ENCODE measurements at regions not wholly inside any gene's neighbourhood (a gene's known extent, or its start where the extent isn't known, plus 50 kb on each side); places are given as distances from the start of the nearest gene placed in this dataset.

DNA sequence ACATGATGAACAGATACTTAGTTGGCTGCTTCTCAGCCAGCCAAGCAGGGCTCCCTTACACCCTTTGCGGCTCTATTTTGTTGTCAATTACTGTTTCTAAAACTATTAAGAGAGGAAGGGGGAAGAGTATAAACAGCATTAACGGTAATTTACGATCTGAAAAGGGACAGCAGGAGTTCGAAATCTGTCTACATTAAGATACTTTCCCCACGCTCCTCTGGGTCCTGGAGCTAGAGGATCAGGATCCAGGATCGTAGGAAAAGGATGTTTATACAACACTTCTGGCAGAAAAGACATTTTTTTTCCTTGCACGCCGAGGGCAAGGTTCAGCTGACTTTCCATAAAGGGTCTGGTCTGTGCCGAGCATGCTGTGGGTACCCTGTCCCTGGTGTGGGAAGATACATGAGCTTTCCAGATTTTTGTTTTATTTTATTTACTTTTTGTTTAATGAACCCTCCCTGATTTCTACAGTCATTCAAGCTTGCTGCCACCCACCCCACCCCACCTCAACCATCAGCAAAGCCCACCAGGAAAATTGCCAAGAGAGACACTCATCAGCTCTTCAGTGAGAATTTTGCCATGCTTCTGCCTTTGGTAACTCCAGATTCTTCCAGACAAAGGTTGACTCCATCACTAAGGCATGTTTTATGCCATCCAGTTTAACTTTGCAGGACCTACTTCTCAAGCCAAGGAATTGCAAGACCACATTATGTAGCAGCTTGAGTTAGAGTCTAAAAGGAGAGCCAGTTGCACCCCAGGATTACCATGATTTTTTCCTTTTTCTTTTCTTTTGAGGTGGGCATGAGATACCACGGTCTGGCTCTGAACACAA, 188.1 kb downstream of the QDPR start:
- Histone ChIP-seq H3K27ac (ENCODE audit: insufficient read depth in 1 of 2, low read depth in 1 of 2, low read length in 2 of 2, poor library complexity in 1 of 2, severe bottlenecking in 2 of 2) (no peak overlapping the region), H3K4me3 (ENCODE audit: control insufficient read depth in 1 of 7, extremely low read depth in 1 of 7, insufficient read depth in 4 of 7, low read depth in 2 of 7, low read length in 6 of 7) (peak overlapping the region in 1 of 7 experiments; percentile 14), H3K4me1 (ENCODE audit: control extremely low read depth in 1 of 4, control insufficient read depth in 4 of 4, insufficient read depth in 4 of 4, low read length in 3 of 4) (peaks cover 4 to 16% (median 7%) of the 10 kb centered on the region in 4 experiments), H3K36me3 (ENCODE audit: control insufficient read depth in 4 of 4, insufficient read depth in 4 of 4, low read length in 3 of 4) (no peaks in the 10 kb centered on the region), H3K9me3 (ENCODE audit: control extremely low read depth in 1 of 5, control insufficient read depth in 4 of 5, insufficient read depth in 2 of 5, low read depth in 1 of 5, low read length in 4 of 5) (no peaks in the 10 kb centered on the region), H3K27me3 (replicated peaks in 2 of 5; ENCODE audit: control insufficient read depth in 4 of 5, insufficient read depth in 5 of 5, low read length in 4 of 5) (peaks cover 0 to 6% (median 0%) of the 10 kb centered on the region in 5 experiments)
- no peak for DNase-seq
- 82% methylated on average over 6 of the region's 10 CpGs for WGBS (ENCODE audit: insufficient coverage)
- ChIA-PET CTCF (interaction anchor here (0.8 to 2.1 kb wide), 8 partner anchors 9 to 978 kb away, joined by 3 to 6 read pairs (median 3); no protein-coding TSS in a partner anchor), POLR2A (no interaction called here)

- H3K27me3 ChIP-seq (replicated peaks in 2 of 5; ENCODE audit: control insufficient read depth in 4 of 5, insufficient read depth in 5 of 5, low read length in 4 of 5) = peaks cover 0 to 6% (median 0%) of the 10 kb centered on the region in 5 experiments
- ChIA-PET CTCF (interaction anchor here (0.7 to 1.9 kb wide), 2 partner anchors 12 to 15 kb away, joined by 3 to 6 read pairs; no protein-coding TSS in a partner anchor), POLR2A (no interaction called here)
- no peak overlapping the region for H3K27ac ChIP-seq (ENCODE audit: insufficient read depth in 1 of 2, low read depth in 1 of 2, low read length in 2 of 2, poor library complexity in 1 of 2, severe bottlenecking in 2 of 2)
- DNase-seq = no peak
- H3K4me1 ChIP-seq (ENCODE audit: control extremely low read depth in 1 of 4, control insufficient read depth in 4 of 4, insufficient read depth in 4 of 4, low read length in 3 of 4) = peaks cover 0 to 6% (median 0%) of the 10 kb centered on the region in 4 experiments
- no peaks in the 10 kb centered on the region for H3K9me3 ChIP-seq (ENCODE audit: control extremely low read depth in 1 of 5, control insufficient read depth in 4 of 5, insufficient read depth in 2 of 5, low read depth in 1 of 5, low read length in 4 of 5)
- H3K36me3 ChIP-seq (ENCODE audit: control insufficient read depth in 4 of 4, insufficient read depth in 4 of 4, low read length in 3 of 4) = no peaks in the 10 kb centered on the region
- H3K4me3 ChIP-seq (ENCODE audit: control insufficient read depth in 1 of 7, extremely low read depth in 1 of 7, insufficient read depth in 4 of 7, low read depth in 2 of 7, low read length in 6 of 7) = no peak overlapping the region
Measured at GRCh38 chr4:17322514-17322913, 189.4 kb downstream of the QDPR start.

DNA sequence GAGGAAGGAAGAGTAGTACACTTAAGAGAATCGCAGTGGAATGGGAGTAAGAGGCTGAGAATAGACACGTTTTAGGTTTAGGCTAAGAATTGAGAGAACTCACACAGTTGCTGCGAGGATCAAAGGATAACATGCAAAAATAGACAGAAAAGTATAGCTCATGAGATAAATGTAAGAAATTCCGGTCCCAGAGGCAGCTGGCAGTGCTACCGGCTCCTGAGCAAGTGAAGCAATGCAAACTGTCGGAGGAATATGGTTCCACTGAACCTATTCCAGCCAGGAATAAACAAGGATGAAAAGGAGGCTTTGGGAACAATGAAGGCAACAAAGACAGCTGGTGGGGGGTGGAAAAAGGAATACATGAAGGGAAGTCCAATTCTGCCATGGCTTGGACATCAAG, 191.8 kb downstream of the QDPR start:
- H3K36me3 ChIP-seq (ENCODE audit: control insufficient read depth in 4 of 4, insufficient read depth in 4 of 4, low read length in 3 of 4) = no peaks in the 10 kb centered on the region
- WGBS (ENCODE audit: insufficient coverage) = 77% methylated on average over 5 of the region's 6 CpGs
- CTCF ChIA-PET = interaction anchor here (0.6 kb wide), 1 partner anchor 126 kb away, joined by 3 read pairs; no protein-coding TSS in a partner anchor
- H3K4me3 ChIP-seq (ENCODE audit: control insufficient read depth in 1 of 7, extremely low read depth in 1 of 7, insufficient read depth in 4 of 7, low read depth in 2 of 7, low read length in 6 of 7) = no peak overlapping the region
- no peaks in the 10 kb centered on the region for H3K9me3 ChIP-seq (ENCODE audit: control extremely low read depth in 1 of 5, control insufficient read depth in 4 of 5, insufficient read depth in 2 of 5, low read depth in 1 of 5, low read length in 4 of 5)
- DNase-seq = no peak
- H3K27me3 ChIP-seq (replicated peaks in 2 of 5; ENCODE audit: control insufficient read depth in 4 of 5, insufficient read depth in 5 of 5, low read length in 4 of 5) = peaks cover 0 to 6% (median 0%) of the 10 kb centered on the region in 5 experiments
- H3K4me1 ChIP-seq (ENCODE audit: control extremely low read depth in 1 of 4, control insufficient read depth in 4 of 4, insufficient read depth in 4 of 4, low read length in 3 of 4) = peaks cover 0 to 6% (median 0%) of the 10 kb centered on the region in 4 experiments
- POLR2A ChIA-PET = no interaction called here
- no peak overlapping the region for H3K27ac ChIP-seq (ENCODE audit: insufficient read depth in 1 of 2, low read depth in 1 of 2, low read length in 2 of 2, poor library complexity in 1 of 2, severe bottlenecking in 2 of 2)

GRCh38 chr4:17317526-17317925, 194.4 kb downstream of the QDPR start:
- no peaks in the 10 kb centered on the region for H3K27me3 ChIP-seq (replicated peaks in 2 of 5; ENCODE audit: control insufficient read depth in 4 of 5, insufficient read depth in 5 of 5, low read length in 4 of 5)
- no peak for DNase-seq
- H3K27ac ChIP-seq (ENCODE audit: insufficient read depth in 1 of 2, low read depth in 1 of 2, low read length in 2 of 2, poor library complexity in 1 of 2, severe bottlenecking in 2 of 2) = no peak overlapping the region
- no peaks in the 10 kb centered on the region for H3K9me3 ChIP-seq (ENCODE audit: control extremely low read depth in 1 of 5, control insufficient read depth in 4 of 5, insufficient read depth in 2 of 5, low read depth in 1 of 5, low read length in 4 of 5)
- H3K4me1 ChIP-seq (ENCODE audit: control extremely low read depth in 1 of 4, control insufficient read depth in 4 of 4, insufficient read depth in 4 of 4, low read length in 3 of 4) = no peaks in the 10 kb centered on the region
- H3K4me3 ChIP-seq (ENCODE audit: control insufficient read depth in 1 of 7, extremely low read depth in 1 of 7, insufficient read depth in 4 of 7, low read depth in 2 of 7, low read length in 6 of 7) = no peak overlapping the region
- WGBS (ENCODE audit: insufficient coverage) = 100% methylated on average over 2 of the region's 5 CpGs
- POLR2A ChIA-PET = no interaction called here
- CTCF ChIA-PET = no interaction called here
- H3K36me3 ChIP-seq (ENCODE audit: control insufficient read depth in 4 of 4, insufficient read depth in 4 of 4, low read length in 3 of 4) = no peaks in the 10 kb centered on the region

GRCh38 chr4:17316566-17316965, 195.3 kb downstream of the QDPR start:
- no peaks in the 10 kb centered on the region for H3K9me3 ChIP-seq (ENCODE audit: control extremely low read depth in 1 of 5, control insufficient read depth in 4 of 5, insufficient read depth in 2 of 5, low read depth in 1 of 5, low read length in 4 of 5)
- no peaks in the 10 kb centered on the region for H3K36me3 ChIP-seq (ENCODE audit: control insufficient read depth in 4 of 4, insufficient read depth in 4 of 4, low read length in 3 of 4)
- WGBS (ENCODE audit: insufficient coverage) = no CpG with 5 or more reads among the region's 1 CpG
- no peaks in the 10 kb centered on the region for H3K27me3 ChIP-seq (replicated peaks in 2 of 5; ENCODE audit: control insufficient read depth in 4 of 5, insufficient read depth in 5 of 5, low read length in 4 of 5)
- no peak overlapping the region for H3K4me3 ChIP-seq (ENCODE audit: control insufficient read depth in 1 of 7, extremely low read depth in 1 of 7, insufficient read depth in 4 of 7, low read depth in 2 of 7, low read length in 6 of 7)
- POLR2A ChIA-PET = no interaction called here
- no peak overlapping the region for H3K27ac ChIP-seq (ENCODE audit: insufficient read depth in 1 of 2, low read depth in 1 of 2, low read length in 2 of 2, poor library complexity in 1 of 2, severe bottlenecking in 2 of 2)
- no peak for DNase-seq
- CTCF ChIA-PET = no interaction called here
- no peaks in the 10 kb centered on the region for H3K4me1 ChIP-seq (ENCODE audit: control extremely low read depth in 1 of 4, control insufficient read depth in 4 of 4, insufficient read depth in 4 of 4, low read length in 3 of 4)

DNA sequence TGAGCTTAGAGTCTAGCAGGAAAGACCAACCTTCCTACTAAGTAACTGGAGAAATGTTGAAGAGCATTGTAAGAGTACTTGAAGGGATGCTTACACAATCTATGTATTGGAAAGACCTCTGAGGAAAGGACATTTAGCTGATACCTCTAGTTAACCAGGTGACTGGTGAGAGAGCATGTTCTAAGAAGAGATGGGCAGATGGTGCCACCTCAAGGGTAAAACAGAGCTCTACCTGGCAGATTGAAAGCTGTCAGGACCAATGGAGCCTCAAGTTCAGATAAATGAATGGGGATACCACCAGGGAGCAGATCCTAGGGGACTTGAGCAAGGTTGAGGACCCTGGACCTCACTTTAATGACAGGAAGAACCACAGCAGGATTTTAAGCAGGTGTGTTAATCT, 196.4 kb downstream of the QDPR start:
- Histone ChIP-seq H3K27ac (ENCODE audit: insufficient read depth in 1 of 2, low read depth in 1 of 2, low read length in 2 of 2, poor library complexity in 1 of 2, severe bottlenecking in 2 of 2) (no peak overlapping the region), H3K4me1 (ENCODE audit: control extremely low read depth in 1 of 4, control insufficient read depth in 4 of 4, insufficient read depth in 4 of 4, low read length in 3 of 4) (no peaks in the 10 kb centered on the region), H3K36me3 (ENCODE audit: control insufficient read depth in 4 of 4, insufficient read depth in 4 of 4, low read length in 3 of 4) (no peaks in the 10 kb centered on the region), H3K4me3 (ENCODE audit: control insufficient read depth in 1 of 7, extremely low read depth in 1 of 7, insufficient read depth in 4 of 7, low read depth in 2 of 7, low read length in 6 of 7) (no peak overlapping the region), H3K27me3 (replicated peaks in 2 of 5; ENCODE audit: control insufficient read depth in 4 of 5, insufficient read depth in 5 of 5, low read length in 4 of 5) (no peaks in the 10 kb centered on the region), H3K9me3 (ENCODE audit: control extremely low read depth in 1 of 5, control insufficient read depth in 4 of 5, insufficient read depth in 2 of 5, low read depth in 1 of 5, low read length in 4 of 5) (no peaks in the 10 kb centered on the region)
- no peak for DNase-seq
- POLR2A ChIA-PET = no interaction called here
- CTCF ChIA-PET = interaction anchor here (0.8 kb wide), 1 partner anchor 8 kb away, joined by 3 read pairs; no protein-coding TSS in a partner anchor

GRCh38 chr4:17313194-17313593, 198.7 kb downstream of the QDPR start:
- H3K4me1 ChIP-seq (ENCODE audit: control extremely low read depth in 1 of 4, control insufficient read depth in 4 of 4, insufficient read depth in 4 of 4, low read length in 3 of 4) = no peaks in the 10 kb centered on the region
- no peak for DNase-seq
- H3K36me3 ChIP-seq (ENCODE audit: control insufficient read depth in 4 of 4, insufficient read depth in 4 of 4, low read length in 3 of 4) = no peaks in the 10 kb centered on the region
- no peak overlapping the region for H3K27ac ChIP-seq (ENCODE audit: insufficient read depth in 1 of 2, low read depth in 1 of 2, low read length in 2 of 2, poor library complexity in 1 of 2, severe bottlenecking in 2 of 2)
- no peak overlapping the region for H3K4me3 ChIP-seq (ENCODE audit: control insufficient read depth in 1 of 7, extremely low read depth in 1 of 7, insufficient read depth in 4 of 7, low read depth in 2 of 7, low read length in 6 of 7)
- 100% methylated on average over 2 of the region's 2 CpGs for WGBS (ENCODE audit: insufficient coverage)
- POLR2A ChIA-PET = no interaction called here
- H3K9me3 ChIP-seq (ENCODE audit: control extremely low read depth in 1 of 5, control insufficient read depth in 4 of 5, insufficient read depth in 2 of 5, low read depth in 1 of 5, low read length in 4 of 5) = no peaks in the 10 kb centered on the region
- CTCF ChIA-PET = interaction anchor here (1.6 kb wide), 1 partner anchor 12 kb away, joined by 5 read pairs; no protein-coding TSS in a partner anchor
- H3K27me3 ChIP-seq (replicated peaks in 2 of 5; ENCODE audit: control insufficient read depth in 4 of 5, insufficient read depth in 5 of 5, low read length in 4 of 5) = no peaks in the 10 kb centered on the region
